ENCODE measurements at regions not wholly inside any gene's neighbourhood (a gene's known extent, or its start where the extent isn't known, plus 50 kb on each side); places are given as distances from the start of the nearest gene placed in this dataset.

- no peak for DNase-seq
These were observed 624.2 kb upstream of the AGA start for GRCh38 chr4:178066338-178066941.

- DNase-seq, result no peak
These were observed 625.9 kb upstream of the AGA start for GRCh38 chr4:178068136-178068535.

GRCh38 chr4:178070163-178070562 lies 627.9 kb upstream of the AGA start:
- no peak for DNase-seq

GRCh38 chr4:178080312-178080711 lies 638.1 kb upstream of the AGA start:
- DNase-seq, result no peak

- DNase-seq, result no peak
These were observed 638.9 kb upstream of the AGA start for GRCh38 chr4:178081176-178081575.

GRCh38 chr4:178081896-178082295 lies 639.7 kb upstream of the AGA start:
- no peak for DNase-seq

GRCh38 chr4:178082906-178083305 lies 640.7 kb upstream of the AGA start:
- no peak for DNase-seq

- no peak for DNase-seq
These were observed 641.7 kb upstream of the AGA start for GRCh38 chr4:178083968-178084367.

- DNase-seq, result no peak
These were observed 644.1 kb upstream of the AGA start for GRCh38 chr4:178086320-178086719.

- DNase-seq, result no peak
These were observed 648.6 kb upstream of the AGA start for GRCh38 chr4:178090640-178091411.

GRCh38 chr4:178102139-178102538 lies 659.9 kb upstream of the AGA start:
- DNase-seq, result no peak

- no peak for DNase-seq
These were observed 663.0 kb upstream of the AGA start for GRCh38 chr4:178105242-178105641.

GRCh38 chr4:178136736-178137345 lies 694.6 kb upstream of the AGA start:
- no peak for DNase-seq

- no peak for DNase-seq
These were observed 695.7 kb upstream of the AGA start for GRCh38 chr4:178137732-178138471.

- DNase-seq, result no peak
These were observed 696.3 kb upstream of the AGA start for GRCh38 chr4:178138491-178138890.

- no peak for DNase-seq
These were observed 698.2 kb upstream of the AGA start for GRCh38 chr4:178140326-178140915.

- no peak for DNase-seq
These were observed 700.5 kb upstream of the AGA start for GRCh38 chr4:178142724-178143123.

- DNase-seq, result no peak
These were observed 705.9 kb upstream of the AGA start for GRCh38 chr4:178148106-178148505.

- no peak for DNase-seq
These were observed 723.2 kb upstream of the AGA start for GRCh38 chr4:178165251-178165950.

GRCh38 chr4:178165951-178166308 lies 723.7 kb upstream of the AGA start:
- no peak for DNase-seq

- DNase-seq, result no peak
These were observed 731.5 kb upstream of the AGA start for GRCh38 chr4:178173771-178174170.

- DNase-seq, result no peak
These were observed 732.5 kb upstream of the AGA start for GRCh38 chr4:178174756-178175155.

- DNase-seq, result no peak
These were observed 743.3 kb upstream of the AGA start for GRCh38 chr4:178185517-178185916.
